Mesodermal cell (in vitro differentiated cells): ENCODE measurements at regions not wholly inside any gene's neighbourhood (a gene's known extent, or its start where the extent isn't known, plus 50 kb on each side); places are given as distances from the start of the nearest gene placed in this dataset.
"Not testable (repeated sequence)": the region's sequence is repeated elsewhere in the genome, so short reads cannot be mapped to it uniquely, and the experiment has no call there.

Experiments
- H3K27ac ChIP-seq: 2 replicates; pipeline ENCODE4 v1.7.0; 2013; ENCODE audit warnings: mild to moderate bottlenecking, low read depth, low read length, moderate library complexity; ENCODE audit not compliant: severe bottlenecking
- H3K36me3 ChIP-seq: 2 replicates; pipeline ENCODE4 v1.7.1; 2013; ENCODE audit warnings: mild to moderate bottlenecking, low read length, moderate library complexity; ENCODE audit not compliant: control insufficient read depth, insufficient read depth
- H3K4me1 ChIP-seq: one replicate; pipeline ENCODE4 v1.7.1; 2013; ENCODE audit warnings: mild to moderate bottlenecking, low read length; ENCODE audit not compliant: insufficient read depth, control insufficient read depth, poor library complexity, severe bottlenecking
- H3K4me3 ChIP-seq: 2 replicates; pipeline ENCODE4 v1.7.0; 2013; ENCODE audit warnings: low read length, control low read depth, mild to moderate bottlenecking; ENCODE audit not compliant: insufficient read depth, poor library complexity, severe bottlenecking; ENCODE audit errors: extremely low read depth
- H3K9me3 ChIP-seq: 2 replicates; pipeline ENCODE4 v1.7.1; 2013; ENCODE audit warnings: mild to moderate bottlenecking, low read length, moderate library complexity; ENCODE audit not compliant: control insufficient read depth
- WGBS, 2 experiments: methylation state at CpG; one replicate each; pipeline ENCODE4 v1.1.5; 2013; ENCODE audit warnings: missing lambda C conversion rate in 2 of 2; ENCODE audit not compliant: insufficient coverage in 2 of 2; 5-methylcytosine and 5-hydroxymethylcytosine counted together

GRCh38 chr10:36440539-36440938 is 684.9 kb upstream of the ANKRD30A start:
- Histone ChIP-seq H3K4me1 (peaks cover 17% of the 10 kb centered on the region), H3K4me3 (no peak overlapping the region), H3K27ac (no peak overlapping the region), H3K36me3 (no peaks in the 10 kb centered on the region), H3K9me3 (no peaks in the 10 kb centered on the region)
- 89 to 100% methylated on average over 1 of the region's 1 CpG for WGBS, 2 experiments

GRCh38 chr10:36437367-36437766 is 688.0 kb upstream of the ANKRD30A start:
- Histone ChIP-seq H3K4me1 (peaks cover 12% of the 10 kb centered on the region), H3K4me3 (no peak overlapping the region), H3K9me3 (no peaks in the 10 kb centered on the region), H3K27ac (no peak overlapping the region), H3K36me3 (no peaks in the 10 kb centered on the region)
- 83 to 100% methylated on average over 1 of the region's 3 CpGs for WGBS, 2 experiments

- H3K9me3 ChIP-seq = peaks cover 13% of the 10 kb centered on the region
- no peak overlapping the region for H3K4me3 ChIP-seq
- peaks cover 4% of the 10 kb centered on the region for H3K4me1 ChIP-seq
- 80 to 100% methylated on average over 1 of the region's 2 CpGs for WGBS, 2 experiments
- H3K36me3 ChIP-seq = no peaks in the 10 kb centered on the region
- H3K27ac ChIP-seq = no peak overlapping the region
These were observed 696.9 kb upstream of the ANKRD30A start for GRCh38 chr10:36428507-36428906.

- Histone ChIP-seq H3K4me1 (peaks cover 4% of the 10 kb centered on the region), H3K27ac (no peak overlapping the region), H3K36me3 (no peaks in the 10 kb centered on the region), H3K9me3 (peaks cover 13% of the 10 kb centered on the region), H3K4me3 (no peak overlapping the region)
These were observed 700.1 kb upstream of the ANKRD30A start for GRCh38 chr10:36425131-36425797.

- 100% methylated on average over 1 of the region's 2 CpGs; no CpG with 5 or more reads in 1 of the 2 experiments for WGBS, 2 experiments
- no peaks in the 10 kb centered on the region for H3K36me3 ChIP-seq
These were observed 700.9 kb upstream of the ANKRD30A start for GRCh38 chr10:36424502-36424901.

GRCh38 chr10:36423821-36424248 is 701.6 kb upstream of the ANKRD30A start:
- peaks cover 13% of the 10 kb centered on the region for H3K9me3 ChIP-seq
- H3K27ac ChIP-seq = no peak overlapping the region
- H3K4me3 ChIP-seq = no peak overlapping the region
- H3K4me1 ChIP-seq = peaks cover 4% of the 10 kb centered on the region
- whole genome bisulfite sequencing, 2 experiments = 80 to 83% methylated on average over 1 of the region's 3 CpGs
- no peaks in the 10 kb centered on the region for H3K36me3 ChIP-seq

More at GRCh38 chr10:36424502-36424901, 700.9 kb upstream of the ANKRD30A start:
- Histone ChIP-seq H3K4me3 (no peak overlapping the region), H3K27ac (no peak overlapping the region), H3K4me1 (peaks cover 4% of the 10 kb centered on the region), H3K9me3 (peaks cover 13% of the 10 kb centered on the region)

GRCh38 chr10:36421992-36422391 is 703.4 kb upstream of the ANKRD30A start:
- Histone ChIP-seq H3K4me1 (peaks cover 4% of the 10 kb centered on the region), H3K27ac (no peak overlapping the region), H3K36me3 (no peaks in the 10 kb centered on the region), H3K9me3 (peaks cover 15% of the 10 kb centered on the region), H3K4me3 (no peak overlapping the region)

GRCh38 chr10:36416513-36416912 is 708.9 kb upstream of the ANKRD30A start:
- Histone ChIP-seq H3K27ac (no peak overlapping the region), H3K9me3 (peaks cover 6% of the 10 kb centered on the region), H3K4me1 (peaks cover 4% of the 10 kb centered on the region), H3K36me3 (no peaks in the 10 kb centered on the region), H3K4me3 (no peak overlapping the region)
- WGBS, 2 experiments = 80% methylated on average over 1 of the region's 1 CpG; no CpG with 5 or more reads in 1 of the 2 experiments

- Histone ChIP-seq H3K4me3 (no peak overlapping the region), H3K27ac (no peak overlapping the region), H3K4me1 (peaks cover 14% of the 10 kb centered on the region), H3K36me3 (no peaks in the 10 kb centered on the region), H3K9me3 (peaks cover 6% of the 10 kb centered on the region)
- WGBS, 2 experiments = no CpG with 5 or more reads among the region's 1 CpG
These were observed 712.5 kb upstream of the ANKRD30A start for GRCh38 chr10:36412942-36413341.

- H3K9me3 ChIP-seq, H3K36me3 ChIP-seq, H3K27ac ChIP-seq, H3K4me1 ChIP-seq, H3K4me3 ChIP-seq: not testable (repeated sequence)
- 83% methylated on average over 2 of the region's 8 CpGs; no CpG with 5 or more reads in 1 of the 2 experiments for WGBS, 2 experiments
These were observed 725.2 kb upstream of the ANKRD30A start for GRCh38 chr10:36400238-36400637.

GRCh38 chr10:36393801-36394200 is 731.6 kb upstream of the ANKRD30A start:
- H3K36me3 ChIP-seq = no peaks in the 10 kb centered on the region
- 100% methylated on average over 1 of the region's 3 CpGs; no CpG with 5 or more reads in 1 of the 2 experiments for WGBS, 2 experiments
- no peak overlapping the region for H3K4me3 ChIP-seq
- no peaks in the 10 kb centered on the region for H3K4me1 ChIP-seq
- no peak overlapping the region for H3K27ac ChIP-seq
- H3K9me3 ChIP-seq = no peaks in the 10 kb centered on the region
